Activated CD8-positive, alpha-beta T cell treated with anti-CD3 and anti-CD28 coated beads for 36 hours (primary cell): ENCODE measurements at regions not wholly inside any gene's neighbourhood (a gene's known extent, or its start where the extent isn't known, plus 50 kb on each side); places are given as distances from the start of the nearest gene placed in this dataset.

Experiments
- ATAC-seq: fragments of 200-7000 bp; cut with Tn5 transposase; one replicate; pipeline ENCODE4 v1.10.0; 2021; ENCODE audit warnings: mild to moderate bottlenecking, moderate library complexity
- CTCF ChIA-PET: fragments of 350-600 bp; sonication (Branson Sonifier 250); formaldehyde crosslinking; loops from one replicate; lab custom pipeline; 2021; ENCODE audit warnings: antibody characterized with exemption; lab: Charles Lee
- POLR2A ChIA-PET: fragments of 350-600 bp; sonication (Branson Sonifier 250); formaldehyde crosslinking; loops from one replicate; lab custom pipeline; 2021; ENCODE audit warnings: antibody characterized with exemption; lab: Charles Lee
- DNase-seq: peaks from one replicate; pipeline ENCODE4 v3.0.0-alpha.2; 2020
- H3K27ac Mint-ChIP-seq: one replicate; pipeline ENCODE4 v1.8.0; 2021; ENCODE audit warnings: mild to moderate bottlenecking, mixed read lengths
- H3K27me3 Mint-ChIP-seq: one replicate; pipeline ENCODE4 v1.8.0; 2021; ENCODE audit warnings: mixed read lengths
- H3K36me3 Mint-ChIP-seq: one replicate; pipeline ENCODE4 v1.8.0; 2021; ENCODE audit warnings: low read depth, mixed read lengths
- H3K4me1 Mint-ChIP-seq: one replicate; pipeline ENCODE4 v1.8.0; 2021; ENCODE audit warnings: low read depth, mixed read lengths
- H3K4me3 Mint-ChIP-seq: one replicate; pipeline ENCODE4 v1.8.0; 2021; ENCODE audit warnings: mild to moderate bottlenecking, moderate library complexity, mixed read lengths
- H3K9me3 Mint-ChIP-seq: one replicate; pipeline ENCODE4 v1.8.0; 2021; ENCODE audit warnings: mixed read lengths
- intact Hi-C: fragments of 100-400 bp; cut with micrococcal nuclease; formaldehyde crosslinking; loops from one replicate; pipeline ENCODE4 v1.10.0; 2022
- TF ChIP-seq, protein P1 (sequence below): fragments of 200-600 bp; IDR thresholded peaks from one replicate; pipeline ENCODE4 v1.8.0; 2022; ENCODE audit warnings: antibody characterized with exemption, mild to moderate bottlenecking

DNA sequence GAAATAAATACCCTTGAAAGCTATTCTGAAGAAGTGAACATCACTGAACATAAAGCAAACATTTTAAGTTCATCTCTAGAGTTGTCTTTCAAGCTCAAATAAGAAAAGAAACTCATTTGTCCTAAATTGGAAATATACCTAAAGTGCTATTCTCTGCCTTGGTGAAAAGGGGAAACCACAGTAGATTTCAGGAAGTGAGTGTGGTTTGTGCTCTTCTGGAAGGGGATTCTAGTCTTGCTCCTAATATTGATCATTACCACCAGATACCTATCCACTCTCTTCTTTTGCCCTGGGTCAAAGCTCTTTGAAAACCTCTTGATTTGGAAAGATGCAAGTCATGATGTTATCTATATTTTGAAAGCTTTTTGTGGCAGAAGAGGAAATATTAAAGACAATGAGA lies 798.1 kb downstream of the ADGRL2 start:
- ChIA-PET POLR2A (no interaction called here), CTCF (no interaction called here)
- Mint-ChIP-seq H3K27me3 (no peaks in the 10 kb centered on the region), H3K9me3 (no peaks in the 10 kb centered on the region), H3K4me3 (no peak overlapping the region), H3K27ac (no peak overlapping the region), H3K36me3 (no peaks in the 10 kb centered on the region), H3K4me1 (peaks cover 3% of the 10 kb centered on the region)
- TF ChIP-seq, protein P1, sequence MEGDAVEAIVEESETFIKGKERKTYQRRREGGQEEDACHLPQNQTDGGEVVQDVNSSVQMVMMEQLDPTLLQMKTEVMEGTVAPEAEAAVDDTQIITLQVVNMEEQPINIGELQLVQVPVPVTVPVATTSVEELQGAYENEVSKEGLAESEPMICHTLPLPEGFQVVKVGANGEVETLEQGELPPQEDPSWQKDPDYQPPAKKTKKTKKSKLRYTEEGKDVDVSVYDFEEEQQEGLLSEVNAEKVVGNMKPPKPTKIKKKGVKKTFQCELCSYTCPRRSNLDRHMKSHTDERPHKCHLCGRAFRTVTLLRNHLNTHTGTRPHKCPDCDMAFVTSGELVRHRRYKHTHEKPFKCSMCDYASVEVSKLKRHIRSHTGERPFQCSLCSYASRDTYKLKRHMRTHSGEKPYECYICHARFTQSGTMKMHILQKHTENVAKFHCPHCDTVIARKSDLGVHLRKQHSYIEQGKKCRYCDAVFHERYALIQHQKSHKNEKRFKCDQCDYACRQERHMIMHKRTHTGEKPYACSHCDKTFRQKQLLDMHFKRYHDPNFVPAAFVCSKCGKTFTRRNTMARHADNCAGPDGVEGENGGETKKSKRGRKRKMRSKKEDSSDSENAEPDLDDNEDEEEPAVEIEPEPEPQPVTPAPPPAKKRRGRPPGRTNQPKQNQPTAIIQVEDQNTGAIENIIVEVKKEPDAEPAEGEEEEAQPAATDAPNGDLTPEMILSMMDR = no peak
- intact Hi-C loops = no loop called here
- no peak for DNase-seq
- ATAC-seq = no peak

DNA sequence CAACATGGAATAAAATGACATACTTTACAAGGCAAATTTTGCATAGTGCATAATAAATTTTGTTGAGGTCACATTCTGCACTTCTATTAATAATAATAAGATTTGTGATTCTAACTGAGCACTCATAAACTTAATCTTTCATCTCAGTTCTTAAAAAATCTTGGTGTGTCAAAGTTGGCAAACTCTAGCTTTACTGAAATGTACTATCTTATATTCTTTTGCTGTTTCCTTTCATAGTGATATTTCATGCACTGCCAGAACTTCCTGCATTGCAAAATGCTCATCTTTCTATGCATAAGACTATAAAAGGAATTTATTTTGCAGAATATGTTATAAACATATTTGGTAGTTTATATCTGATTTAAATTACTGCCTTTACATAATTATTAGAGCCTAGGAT lies 797.6 kb downstream of the ADGRL2 start:
- H3K36me3 Mint-ChIP-seq = no peaks in the 10 kb centered on the region
- CTCF ChIA-PET = no interaction called here
- intact Hi-C loops = no loop called here

DNA sequence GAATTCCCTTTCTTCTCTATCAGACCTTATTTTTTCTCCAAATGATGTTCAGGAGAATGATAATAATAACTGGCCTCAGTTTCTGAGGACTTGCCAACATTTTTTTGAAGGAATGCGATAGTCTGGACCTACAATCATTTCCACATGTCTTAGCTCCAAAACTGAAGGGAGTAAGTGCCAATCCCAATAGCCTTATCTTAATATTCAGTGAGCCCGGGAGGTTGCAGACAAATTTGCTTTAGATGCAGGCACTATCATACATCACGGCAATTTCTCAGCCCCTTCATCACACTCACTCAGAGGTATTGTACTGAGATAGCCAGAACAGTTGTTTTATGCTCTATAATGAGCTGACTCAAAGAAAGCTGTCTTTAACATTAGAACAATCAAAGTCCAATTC lies 796.9 kb downstream of the ADGRL2 start:
- CTCF ChIA-PET = no interaction called here
- no peak for DNase-seq

More for the DNA sequence above, 797.6 kb downstream of the ADGRL2 start:
- TF ChIP-seq, protein P1 = no peak
- Mint-ChIP-seq H3K4me3 (no peak overlapping the region), H3K27ac (no peak overlapping the region), H3K9me3 (no peaks in the 10 kb centered on the region), H3K27me3 (no peaks in the 10 kb centered on the region), H3K4me1 (peaks cover 3% of the 10 kb centered on the region)
- ATAC-seq (no peak), DNase-seq (no peak)
- POLR2A ChIA-PET = no interaction called here

DNA sequence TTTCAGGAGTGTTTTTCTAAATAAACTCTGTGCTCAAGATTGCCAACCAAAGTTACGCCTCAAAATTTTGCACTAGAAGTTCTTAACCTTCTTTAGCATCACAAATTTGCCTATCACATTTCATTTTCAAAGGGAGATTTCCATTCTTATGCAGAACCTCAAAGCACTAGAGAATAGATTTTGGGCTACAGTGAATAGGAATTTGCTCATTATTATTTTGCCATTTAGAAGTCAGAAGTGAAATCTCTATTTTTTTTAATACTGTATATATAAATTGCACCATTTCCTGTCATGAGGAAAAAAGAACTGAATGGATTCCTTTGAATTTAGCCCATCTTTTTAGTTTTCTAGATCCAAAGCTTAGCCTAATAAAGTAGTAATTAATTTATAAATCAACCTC lies 796.4 kb downstream of the ADGRL2 start:
- Mint-ChIP-seq H3K27me3 (no peaks in the 10 kb centered on the region), H3K4me3 (no peak overlapping the region), H3K36me3 (no peaks in the 10 kb centered on the region), H3K27ac (no peak overlapping the region), H3K9me3 (no peaks in the 10 kb centered on the region), H3K4me1 (peaks cover 3% of the 10 kb centered on the region)
- CTCF ChIA-PET = no interaction called here
- intact Hi-C loops = no loop called here
- POLR2A ChIA-PET = no interaction called here
- DNase-seq (no peak), ATAC-seq (no peak)
- TF ChIP-seq, protein P1 = no peak

More for the DNA sequence above, 796.9 kb downstream of the ADGRL2 start:
- ATAC-seq = no peak
- Mint-ChIP-seq H3K4me3 (no peak overlapping the region), H3K27me3 (no peaks in the 10 kb centered on the region), H3K36me3 (no peaks in the 10 kb centered on the region), H3K27ac (no peak overlapping the region), H3K9me3 (no peaks in the 10 kb centered on the region), H3K4me1 (peaks cover 3% of the 10 kb centered on the region)
- intact Hi-C loops = no loop called here
- POLR2A ChIA-PET = no interaction called here
- TF ChIP-seq, protein P1 = no peak

DNA sequence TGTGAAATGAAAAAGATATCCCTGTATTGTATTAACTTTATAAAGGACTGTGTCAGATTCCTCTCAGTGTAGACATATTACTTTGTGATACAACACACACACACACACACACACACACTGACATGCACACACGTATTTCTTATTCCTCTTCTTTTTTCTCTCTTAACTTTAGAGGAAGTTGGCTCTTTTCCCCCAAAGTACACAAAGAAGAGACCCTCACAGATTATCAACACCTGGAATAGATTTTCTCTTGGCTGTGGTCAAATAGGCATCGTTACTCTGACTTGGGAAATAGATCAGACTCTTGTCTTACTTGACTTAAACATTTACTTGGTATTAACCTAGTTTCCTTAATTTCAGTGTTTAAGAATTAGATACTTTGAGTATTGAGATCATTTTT lies 792.8 kb downstream of the ADGRL2 start:
- CTCF ChIA-PET = no interaction called here
- POLR2A ChIA-PET = no interaction called here
- Mint-ChIP-seq H3K4me3 (no peak overlapping the region), H3K36me3 (no peaks in the 10 kb centered on the region), H3K27ac (no peak overlapping the region), H3K4me1 (no peaks in the 10 kb centered on the region), H3K9me3 (no peaks in the 10 kb centered on the region), H3K27me3 (no peaks in the 10 kb centered on the region)
- TF ChIP-seq, protein P1 = no peak
- no peak for ATAC-seq
- intact Hi-C loops = no loop called here
- DNase-seq = no peak
